ENCODE measurements at regions not wholly inside any gene's neighbourhood (a gene's known extent, or its start where the extent isn't known, plus 50 kb on each side); places are given as distances from the start of the nearest gene placed in this dataset.

DNA sequence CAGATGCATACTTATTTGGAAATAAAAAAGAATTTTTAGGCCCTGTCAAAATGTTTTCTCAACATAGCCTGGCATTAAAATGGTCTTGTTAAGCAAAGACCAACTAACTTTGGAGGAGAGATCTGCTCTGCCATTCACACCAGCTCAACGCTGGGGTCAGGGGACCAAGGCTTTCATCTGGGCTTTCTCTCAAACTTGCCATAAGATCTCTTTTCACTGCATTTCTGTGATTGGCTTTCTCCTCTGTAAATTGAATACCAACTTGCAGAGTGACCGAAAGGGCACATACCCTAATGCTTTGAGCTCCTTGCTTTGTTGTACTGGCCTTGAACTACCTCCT is 71.2 kb downstream of the MYCN start:
- TF ChIP-seq, protein P1, sequence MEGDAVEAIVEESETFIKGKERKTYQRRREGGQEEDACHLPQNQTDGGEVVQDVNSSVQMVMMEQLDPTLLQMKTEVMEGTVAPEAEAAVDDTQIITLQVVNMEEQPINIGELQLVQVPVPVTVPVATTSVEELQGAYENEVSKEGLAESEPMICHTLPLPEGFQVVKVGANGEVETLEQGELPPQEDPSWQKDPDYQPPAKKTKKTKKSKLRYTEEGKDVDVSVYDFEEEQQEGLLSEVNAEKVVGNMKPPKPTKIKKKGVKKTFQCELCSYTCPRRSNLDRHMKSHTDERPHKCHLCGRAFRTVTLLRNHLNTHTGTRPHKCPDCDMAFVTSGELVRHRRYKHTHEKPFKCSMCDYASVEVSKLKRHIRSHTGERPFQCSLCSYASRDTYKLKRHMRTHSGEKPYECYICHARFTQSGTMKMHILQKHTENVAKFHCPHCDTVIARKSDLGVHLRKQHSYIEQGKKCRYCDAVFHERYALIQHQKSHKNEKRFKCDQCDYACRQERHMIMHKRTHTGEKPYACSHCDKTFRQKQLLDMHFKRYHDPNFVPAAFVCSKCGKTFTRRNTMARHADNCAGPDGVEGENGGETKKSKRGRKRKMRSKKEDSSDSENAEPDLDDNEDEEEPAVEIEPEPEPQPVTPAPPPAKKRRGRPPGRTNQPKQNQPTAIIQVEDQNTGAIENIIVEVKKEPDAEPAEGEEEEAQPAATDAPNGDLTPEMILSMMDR (IDR thresholded peaks at IDR 0.05; ENCODE audit: poor library complexity, severe bottlenecking), result no peak
- no peak overlapping the region for H3K27ac ChIP-seq (ENCODE audit: poor library complexity, severe bottlenecking)
- DNase-seq (ENCODE audit: low spot score), result no peak
- no peaks in the 10 kb centered on the region for H3K36me3 ChIP-seq (ENCODE audit: low read depth)
- H3K27me3 ChIP-seq (ENCODE audit: insufficient read depth, poor library complexity, severe bottlenecking), result peaks cover 6% of the 10 kb centered on the region
- no peaks in the 10 kb centered on the region for H3K9me3 ChIP-seq (ENCODE audit: severe bottlenecking)
- H3K4me1 ChIP-seq (ENCODE audit: insufficient read depth, poor library complexity, severe bottlenecking), result no peaks in the 10 kb centered on the region
- H3K4me3 ChIP-seq (ENCODE audit: severe bottlenecking), result no peak overlapping the region
- no peak for ATAC-seq (ENCODE audit: low read depth)

DNA sequence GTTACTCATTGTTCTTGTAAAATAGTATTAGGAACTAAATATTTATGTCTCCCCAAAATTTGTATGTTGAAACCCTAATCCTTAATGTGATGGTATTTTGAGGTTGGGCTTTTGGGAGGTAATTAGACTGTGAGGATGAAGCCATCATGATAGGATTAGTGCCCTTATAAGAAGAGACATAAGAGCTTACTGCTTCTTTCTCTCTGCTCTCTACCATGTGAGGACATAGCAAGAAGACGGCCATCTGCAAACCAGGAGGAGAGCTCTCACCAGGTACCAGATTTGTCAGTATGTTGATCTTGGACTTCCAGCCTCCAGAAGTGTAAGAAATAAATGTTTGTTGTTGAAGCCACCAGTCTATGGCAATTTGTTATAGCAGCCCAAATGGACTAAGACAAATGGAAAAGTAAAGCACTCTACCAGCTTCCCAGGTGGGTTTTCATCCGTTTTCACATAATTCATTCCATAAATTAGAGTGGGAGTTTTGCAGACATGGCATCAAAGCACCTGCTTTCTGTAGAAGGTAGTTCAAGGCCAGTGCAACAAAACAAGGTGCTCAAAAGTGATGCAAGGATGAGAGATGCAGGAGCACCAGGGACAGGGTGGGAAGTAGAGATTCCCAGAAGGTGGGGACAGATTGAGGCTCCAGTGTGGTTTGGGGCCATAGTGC is 70.7 kb downstream of the MYCN start:
- no peak for DNase-seq (ENCODE audit: low spot score)
- Histone ChIP-seq H3K27ac (ENCODE audit: poor library complexity, severe bottlenecking) (no peak overlapping the region), H3K4me3 (ENCODE audit: severe bottlenecking) (no peak overlapping the region), H3K9me3 (ENCODE audit: severe bottlenecking) (no peaks in the 10 kb centered on the region), H3K4me1 (ENCODE audit: insufficient read depth, poor library complexity, severe bottlenecking) (no peaks in the 10 kb centered on the region), H3K27me3 (ENCODE audit: insufficient read depth, poor library complexity, severe bottlenecking) (peaks cover 6% of the 10 kb centered on the region), H3K36me3 (ENCODE audit: low read depth) (no peaks in the 10 kb centered on the region)
- TF ChIP-seq, protein P1 (IDR thresholded peaks at IDR 0.05; ENCODE audit: poor library complexity, severe bottlenecking), result no peak
- no peak for ATAC-seq (ENCODE audit: low read depth)

DNA sequence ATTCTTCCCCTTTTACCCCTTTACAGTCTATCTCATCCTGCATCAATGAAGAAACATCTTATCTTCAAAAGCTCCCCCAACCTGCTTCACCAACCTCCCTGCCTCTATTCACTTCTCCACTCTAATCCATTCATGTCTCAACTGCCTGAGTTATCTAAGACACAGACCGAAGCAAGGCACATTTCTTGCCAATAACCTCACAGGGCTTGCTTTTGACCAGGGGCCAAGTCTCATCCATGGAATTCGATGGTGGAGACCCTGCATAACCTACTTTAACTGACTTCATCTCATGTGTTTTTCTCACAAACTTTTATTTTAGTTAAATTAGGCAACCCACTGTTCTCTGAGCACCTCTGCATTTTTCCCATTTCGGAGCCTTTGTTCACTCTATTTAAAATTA is 69.7 kb downstream of the MYCN start:
- no peak overlapping the region for H3K27ac ChIP-seq (ENCODE audit: poor library complexity, severe bottlenecking)
- H3K36me3 ChIP-seq (ENCODE audit: low read depth), result no peaks in the 10 kb centered on the region
- peaks cover 6% of the 10 kb centered on the region for H3K27me3 ChIP-seq (ENCODE audit: insufficient read depth, poor library complexity, severe bottlenecking)
- H3K4me3 ChIP-seq (ENCODE audit: severe bottlenecking), result no peak overlapping the region
- DNase-seq (ENCODE audit: low spot score), result no peak
- TF ChIP-seq, protein P1 (IDR thresholded peaks at IDR 0.05; ENCODE audit: poor library complexity, severe bottlenecking), result no peak
- no peaks in the 10 kb centered on the region for H3K9me3 ChIP-seq (ENCODE audit: severe bottlenecking)
- ATAC-seq (ENCODE audit: low read depth), result no peak
- H3K4me1 ChIP-seq (ENCODE audit: insufficient read depth, poor library complexity, severe bottlenecking), result no peaks in the 10 kb centered on the region

DNA sequence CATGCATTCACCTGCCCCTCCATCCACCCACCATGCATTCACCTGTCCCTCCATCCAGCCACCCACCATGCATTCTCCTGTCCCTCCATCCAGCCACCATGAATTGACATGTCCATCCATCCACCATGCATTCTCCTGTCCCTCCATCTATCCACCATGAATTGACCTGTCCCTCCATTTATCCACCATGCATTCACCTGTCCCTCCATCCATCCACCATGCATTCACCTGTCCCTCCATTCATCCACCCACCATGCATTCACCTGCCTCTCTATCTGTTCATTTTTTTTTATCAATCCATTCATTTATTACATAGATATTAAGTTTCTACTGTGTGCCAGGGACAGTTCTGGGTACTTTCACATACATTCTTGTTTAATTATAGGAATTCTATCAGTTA is 69.2 kb downstream of the MYCN start:
- no peak overlapping the region for H3K4me3 ChIP-seq (ENCODE audit: severe bottlenecking)
- H3K36me3 ChIP-seq (ENCODE audit: low read depth), result no peaks in the 10 kb centered on the region
- no peaks in the 10 kb centered on the region for H3K9me3 ChIP-seq (ENCODE audit: severe bottlenecking)
- H3K27ac ChIP-seq (ENCODE audit: poor library complexity, severe bottlenecking), result no peak overlapping the region
- H3K4me1 ChIP-seq (ENCODE audit: insufficient read depth, poor library complexity, severe bottlenecking), result no peaks in the 10 kb centered on the region
- TF ChIP-seq, protein P1 (IDR thresholded peaks at IDR 0.05; ENCODE audit: poor library complexity, severe bottlenecking), result no peak
- no peak for DNase-seq (ENCODE audit: low spot score)
- no peak for ATAC-seq (ENCODE audit: low read depth)
- H3K27me3 ChIP-seq (ENCODE audit: insufficient read depth, poor library complexity, severe bottlenecking), result peaks cover 6% of the 10 kb centered on the region

DNA sequence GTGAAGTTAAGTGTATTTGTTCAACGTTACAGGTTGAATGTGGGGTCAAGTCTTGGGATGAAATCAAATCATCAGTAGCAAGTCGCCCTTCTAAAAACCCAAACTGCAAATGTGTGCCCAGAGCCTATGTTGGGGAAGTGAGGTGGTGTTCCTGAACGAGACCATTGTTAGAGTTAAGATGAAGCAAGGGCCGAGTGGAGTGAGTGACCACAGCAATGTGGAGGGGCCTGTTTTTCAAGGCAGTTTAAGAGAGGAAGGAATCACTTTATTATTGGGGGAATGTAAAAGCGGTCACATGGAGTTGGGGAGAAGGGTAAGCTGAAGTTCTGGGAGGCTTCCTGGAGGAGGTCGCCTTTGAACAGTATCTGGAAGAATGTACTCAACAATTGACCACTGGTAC is 68.5 kb downstream of the MYCN start:
- Histone ChIP-seq H3K27me3 (ENCODE audit: insufficient read depth, poor library complexity, severe bottlenecking) (peaks cover 6% of the 10 kb centered on the region), H3K36me3 (ENCODE audit: low read depth) (no peaks in the 10 kb centered on the region), H3K4me1 (ENCODE audit: insufficient read depth, poor library complexity, severe bottlenecking) (no peaks in the 10 kb centered on the region), H3K4me3 (ENCODE audit: severe bottlenecking) (no peak overlapping the region), H3K27ac (ENCODE audit: poor library complexity, severe bottlenecking) (no peak overlapping the region), H3K9me3 (ENCODE audit: severe bottlenecking) (no peaks in the 10 kb centered on the region)
- TF ChIP-seq, protein P1 (IDR thresholded peaks at IDR 0.05; ENCODE audit: poor library complexity, severe bottlenecking), result no peak
- DNase-seq (ENCODE audit: low spot score) (no peak), ATAC-seq (ENCODE audit: low read depth) (no peak)

Data from RWPE2 (cell line).